Uterus (tissue), 3 donors: ENCODE measurements at regions not wholly inside any gene's neighbourhood (a gene's known extent, or its start where the extent isn't known, plus 50 kb on each side); places are given as distances from the start of the nearest gene placed in this dataset.

ENCODE experiments used
- DNase-seq, 2 donors: peaks; one replicate each; pipeline ENCODE4 v3.0.0-alpha.2; 2019 to 2020
- H3K27ac ChIP-seq, 2 donors: fragments of 200-600 bp; sonication (generic); 1 replicate in 1 of 2; 2 replicates in 1 of 2; pipeline ENCODE4 v1.5.1; 2016 to 2018
- H3K27me3 ChIP-seq, 2 donors: fragments of 200-600 bp; sonication (generic); one replicate each; pipeline ENCODE4 v1.5.1; 2018 to 2019; ENCODE audit warnings: control low read depth in 1 of 2
- H3K36me3 ChIP-seq, 2 donors: fragments of 200-600 bp; sonication (generic); one replicate each; pipeline ENCODE4 v1.5.1; 2019; ENCODE audit warnings: control low read depth in 1 of 2
- H3K4me1 ChIP-seq, 2 donors: fragments of 200-600 bp; sonication (generic); one replicate each; pipeline ENCODE4 v1.5.1; 2018 to 2019; ENCODE audit warnings: control low read depth in 1 of 2
- H3K4me3 ChIP-seq, 2 donors: fragments of 200-600 bp; sonication (generic); 1 replicate in 1 of 2; 2 replicates in 1 of 2; pipeline ENCODE4 v1.5.1; 2018 to 2019; ENCODE audit warnings: mild to moderate bottlenecking in 1 of 2
- H3K9me3 ChIP-seq, 2 donors: fragments of 200-600 bp; sonication (generic); one replicate each; pipeline ENCODE4 v1.5.1; 2019; ENCODE audit warnings: control low read depth in 1 of 2
- CTCF ChIP-seq, 4 experiments: fragments of 200-600 bp in 2 of 4; fragments of 450-650 bp in 2 of 4; sonication (generic) in 2 of 4; IDR thresholded peaks; one replicate each; pipeline ENCODE4 v1.5.1; 2016 to 2019; ENCODE audit warnings: antibody characterized with exemption in 4 of 4, mild to moderate bottlenecking in 2 of 4, moderate library complexity in 1 of 4
- POLR2A ChIP-seq, 2 donors: fragments of 450-650 bp; IDR thresholded peaks; one replicate each; pipeline ENCODE4 v1.6.1; 2016; ENCODE audit warnings: antibody characterized with exemption in 2 of 2, mild to moderate bottlenecking in 1 of 2, moderate library complexity in 1 of 2
- intact Hi-C: fragments of 100-400 bp; cut with DNase I; formaldehyde crosslinking; loops from one replicate; pipeline ENCODE4 v1.15.1; 2023; ENCODE audit warnings: low total_unique reads
- donor health status: DM: yes; HTN: yes; CAD: no.

GRCh38 chr1:221137666-221138065 is 258.4 kb downstream of the HLX start:
- no peak for TF ChIP-seq CTCF (IDR thresholded peaks at IDR 0.05)
- TF ChIP-seq POLR2A (IDR thresholded peaks at IDR 0.05), result no peak
- Histone ChIP-seq H3K9me3 (no peaks in the 10 kb centered on the region), H3K27ac (no peak overlapping the region), H3K36me3 (no peaks in the 10 kb centered on the region), H3K4me3 (no peak overlapping the region), H3K4me1 (no peaks in the 10 kb centered on the region), H3K27me3 (no peaks in the 10 kb centered on the region)
- DNase-seq, result no peak
- intact Hi-C loops, result no loop called here

DNA sequence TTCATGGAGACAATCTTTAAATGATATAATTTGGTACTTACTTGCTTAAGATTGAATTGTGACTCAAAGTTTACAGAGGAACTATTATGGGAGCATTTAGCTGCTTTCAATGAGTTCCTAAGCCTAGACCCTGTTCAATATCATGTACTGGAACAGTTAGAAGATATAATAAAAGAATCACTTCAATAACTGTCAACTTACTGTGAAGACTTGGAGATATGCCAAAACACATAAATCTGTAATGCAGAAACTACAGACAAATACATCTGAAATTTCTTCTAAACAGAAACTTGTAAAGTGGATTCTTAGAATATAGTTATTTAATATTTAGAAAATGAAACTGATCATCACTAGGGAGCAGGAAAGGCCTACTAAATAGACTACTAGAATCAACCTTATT is 259.3 kb downstream of the HLX start:
- TF ChIP-seq POLR2A (IDR thresholded peaks at IDR 0.05), result no peak
- intact Hi-C loops, result no loop called here
- Histone ChIP-seq H3K27me3 (no peaks in the 10 kb centered on the region), H3K4me3 (no peak overlapping the region), H3K9me3 (no peaks in the 10 kb centered on the region), H3K4me1 (no peaks in the 10 kb centered on the region), H3K27ac (no peak overlapping the region), H3K36me3 (no peaks in the 10 kb centered on the region)
- DNase-seq, result no peak

DNA sequence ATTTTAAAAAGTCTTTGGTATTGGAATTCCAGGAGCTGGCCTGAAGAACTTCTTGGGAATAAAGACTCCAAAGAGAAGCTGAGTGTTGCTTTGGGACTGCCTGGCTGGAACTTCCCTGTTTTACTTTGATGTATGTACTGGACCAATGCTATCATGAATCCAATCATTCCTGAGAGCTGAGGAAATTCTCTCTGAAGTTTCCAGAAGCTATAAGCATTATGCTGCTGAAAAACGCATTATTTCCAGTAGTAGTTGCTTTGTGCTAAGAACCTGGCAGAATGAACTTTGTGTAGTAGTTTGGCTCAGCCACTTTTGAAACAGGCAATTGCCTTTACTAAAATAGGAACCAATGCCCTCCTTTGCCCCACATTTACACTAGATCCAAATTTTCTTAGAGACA is 260.7 kb downstream of the HLX start:
- H3K9me3 ChIP-seq, result no peaks in the 10 kb centered on the region

DNA sequence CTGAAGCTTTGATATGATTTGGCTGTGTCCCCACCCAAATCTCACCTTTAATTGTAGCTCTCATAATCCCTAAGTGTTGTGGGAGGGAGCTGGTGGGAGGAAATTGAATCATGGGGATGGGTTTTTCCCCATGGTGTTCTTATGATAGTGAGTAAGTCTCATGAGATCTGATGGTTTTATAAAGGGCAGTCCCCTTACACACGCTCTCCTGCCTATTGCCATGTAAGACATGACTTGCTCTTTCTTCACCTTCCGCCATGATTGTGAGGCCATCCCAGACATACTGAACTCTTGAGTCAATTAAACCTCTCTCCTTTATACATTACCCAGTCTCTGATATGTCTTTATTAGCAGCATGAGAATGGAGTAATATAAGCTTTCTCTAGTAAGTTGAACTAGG is 261.9 kb downstream of the HLX start:
- DNase-seq, result no peak
- Histone ChIP-seq H3K4me3 (no peak overlapping the region), H3K4me1 (no peaks in the 10 kb centered on the region), H3K27me3 (no peaks in the 10 kb centered on the region), H3K9me3 (no peaks in the 10 kb centered on the region), H3K27ac (no peak overlapping the region), H3K36me3 (no peaks in the 10 kb centered on the region)
- TF ChIP-seq CTCF (IDR thresholded peaks at IDR 0.05) (no peak), POLR2A (IDR thresholded peaks at IDR 0.05) (no peak)
- intact Hi-C loops, result no loop called here

More for the DNA sequence above, 260.7 kb downstream of the HLX start:
- H3K27me3 ChIP-seq, result no peaks in the 10 kb centered on the region
- no peak overlapping the region for H3K27ac ChIP-seq
- TF ChIP-seq POLR2A (IDR thresholded peaks at IDR 0.05) (no peak), CTCF (IDR thresholded peaks at IDR 0.05) (no peak)
- intact Hi-C loops, result no loop called here
- no peaks in the 10 kb centered on the region for H3K36me3 ChIP-seq
- H3K4me3 ChIP-seq, result no peak overlapping the region
- no peaks in the 10 kb centered on the region for H3K4me1 ChIP-seq
- DNase-seq, result no peak

DNA sequence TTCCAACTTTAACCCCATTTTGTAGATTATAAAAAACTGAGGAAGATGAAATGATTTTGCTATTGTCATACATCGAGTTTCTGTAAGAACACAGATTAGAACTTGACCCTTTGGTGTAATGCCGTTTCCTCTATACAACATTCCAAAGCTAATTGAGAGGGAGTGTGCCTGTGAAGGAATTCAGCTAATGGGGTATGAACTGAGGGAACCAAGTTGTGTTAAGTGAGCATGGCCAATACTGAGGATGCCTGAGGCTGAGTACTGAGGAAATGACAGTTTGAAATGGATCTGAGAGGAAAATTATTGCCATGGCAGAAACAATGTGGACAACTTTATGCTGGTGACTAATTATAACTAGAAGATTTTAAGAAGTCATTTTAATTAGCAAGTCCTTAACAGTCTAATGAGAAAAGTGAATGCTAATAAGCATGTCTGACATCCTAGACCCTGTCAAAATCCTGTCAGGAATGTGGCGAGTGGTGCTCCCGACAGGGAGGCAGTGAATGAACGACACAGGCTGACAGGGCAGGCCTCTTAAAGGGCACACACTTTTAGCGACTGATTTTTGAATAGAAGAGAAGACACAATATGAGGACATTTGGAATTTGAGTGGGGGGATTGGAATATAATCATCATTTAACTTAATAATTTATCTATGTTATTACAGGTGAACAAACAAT is 262.5 kb downstream of the HLX start:
- no peak for TF ChIP-seq POLR2A (IDR thresholded peaks at IDR 0.05)
- no peak for TF ChIP-seq CTCF (IDR thresholded peaks at IDR 0.05)
- no peaks in the 10 kb centered on the region for H3K36me3 ChIP-seq
- no peaks in the 10 kb centered on the region for H3K9me3 ChIP-seq
- H3K27ac ChIP-seq, result no peak overlapping the region
- H3K4me3 ChIP-seq, result no peak overlapping the region
- intact Hi-C loops, result no loop called here
- H3K27me3 ChIP-seq, result no peaks in the 10 kb centered on the region
- no peak for DNase-seq
- no peaks in the 10 kb centered on the region for H3K4me1 ChIP-seq

DNA sequence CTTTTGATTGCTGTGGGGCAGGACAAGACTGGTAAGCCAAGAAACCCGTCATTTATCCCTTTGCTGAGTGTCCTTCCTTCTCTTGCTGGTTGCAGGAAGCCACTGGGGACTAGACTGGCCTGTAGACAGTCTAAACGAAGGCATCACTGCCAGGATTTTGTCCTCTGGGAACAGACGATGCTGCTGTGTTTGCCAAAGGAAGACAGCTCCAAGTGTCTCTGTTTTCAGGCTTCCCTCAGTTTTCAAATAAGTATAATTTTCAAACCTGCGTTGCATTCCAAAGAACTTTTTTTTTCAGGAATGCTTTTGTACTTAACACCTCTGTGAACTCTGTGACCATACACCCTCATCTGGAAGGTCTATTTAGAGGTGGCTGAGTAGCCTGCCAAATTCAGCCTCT is 269.4 kb downstream of the HLX start:
- no peaks in the 10 kb centered on the region for H3K27me3 ChIP-seq
- no peak for DNase-seq
- H3K36me3 ChIP-seq, result no peaks in the 10 kb centered on the region
- H3K4me1 ChIP-seq, result no peaks in the 10 kb centered on the region
- no peak overlapping the region for H3K27ac ChIP-seq
- no peak overlapping the region for H3K4me3 ChIP-seq
- H3K9me3 ChIP-seq, result no peaks in the 10 kb centered on the region
- intact Hi-C loops, result no loop called here
- TF ChIP-seq CTCF (IDR thresholded peaks at IDR 0.05), result no peak
- TF ChIP-seq POLR2A (IDR thresholded peaks at IDR 0.05), result no peak
